HepG2 (cell line): ENCODE measurements at regions not wholly inside any gene's neighbourhood (a gene's known extent, or its start where the extent isn't known, plus 50 kb on each side); places are given as distances from the start of the nearest gene placed in this dataset.

Experiments used
- ATAC-seq: fragments of 200-7000 bp; cut with Tn5 transposase; 3 replicates; pipeline ENCODE4 v1.9.1; 2020; ENCODE audit warnings: mild to moderate bottlenecking, moderate library complexity
- BruUV-seq: library from RNA; stranded (reverse); fragments of 400-500 nt; replicated peaks from 2 replicates; lab custom pipeline; 2021; lab: Mats Ljungman, UMichigan
- CTCF ChIA-PET: fragments of 300-600 bp; formaldehyde crosslinking; extraction: SDS; loops from one replicate; lab custom pipeline; 2021; ENCODE audit warnings: low total read pairs, inconsistent platforms, low intra/inter-chr PET ratio; lab: Yijun Ruan, JAX
- POLR2A ChIA-PET: fragments of 350-600 bp; sonication (Branson Sonifier 250); formaldehyde crosslinking; loops from one replicate; lab custom pipeline; 2020; ENCODE audit warnings: antibody characterized with exemption, inconsistent platforms; lab: Yijun Ruan, JAX
- DNase-seq: peaks from one replicate; pipeline ENCODE4 v3.0.0-alpha.2; 2015; ENCODE audit warnings: low spot score
- FAIRE-seq: peaks from 3 replicates; lab custom pipeline; 2011; peaks lifted over from hg19 to GRCh38; lab: Jason Lieb, UNC
- H2AFZ ChIP-seq: one replicate; pipeline ENCODE4 v1.6.1; 2011; ENCODE audit warnings: low read length, inconsistent platforms
- H3K27ac ChIP-seq: fragments of 300-600 bp; 3 replicates; pipeline ENCODE4 v1.8.0; 2011; ENCODE audit warnings: mixed run types, mild to moderate bottlenecking, mixed read lengths, low read length, inconsistent platforms; ENCODE audit not compliant: insufficient read depth; ENCODE audit errors: extremely low read length
- H3K27me3 ChIP-seq, 2 experiments: fragments of 200-600 bp in 1 of 2; 2 replicates in 1 of 2; 3 replicates in 1 of 2; pipeline versions ENCODE4 v1.6.0 to v1.8.0; 2011; ENCODE audit warnings: low read length in 2 of 2, mild to moderate bottlenecking in 2 of 2, moderate library complexity in 2 of 2, inconsistent platforms in 1 of 2; ENCODE audit not compliant: insufficient read depth in 2 of 2, control insufficient read depth in 1 of 2
- H3K36me3 ChIP-seq, 2 experiments: fragments of 200-600 bp in 1 of 2; replicated peaks in 1 of 2; 2 replicates in 1 of 2; 3 replicates in 1 of 2; pipeline versions ENCODE4 v1.5.1 to v1.8.0; 2011; ENCODE audit warnings: low read length in 2 of 2, inconsistent platforms in 1 of 2; ENCODE audit not compliant: insufficient read depth in 2 of 2, control insufficient read depth in 1 of 2
- H3K4me1 ChIP-seq: 2 replicates; pipeline ENCODE4 v1.5.1; 2012; ENCODE audit warnings: low read length, inconsistent platforms; ENCODE audit not compliant: insufficient read depth
- H3K4me2 ChIP-seq: 2 replicates; pipeline ENCODE4 v1.6.0; 2011; ENCODE audit warnings: low read depth, low read length, inconsistent platforms
- H3K4me3 ChIP-seq, 3 experiments: fragments of 200-600 bp in 1 of 3; sonication (generic), shearing (Covaris generic) in 1 of 3; replicated peaks in 1 of 3; 2 replicates each; pipeline ENCODE4 v1.5.1; 2011 to 2016; ENCODE audit warnings: low read length in 3 of 3, inconsistent platforms in 2 of 3, low read depth in 2 of 3, mild to moderate bottlenecking in 2 of 3, control low read depth in 1 of 3, mixed read lengths in 1 of 3; ENCODE audit not compliant: insufficient read depth in 1 of 3
- H3K79me2 ChIP-seq: one replicate; pipeline ENCODE4 v1.6.1; 2011; ENCODE audit warnings: low read length, inconsistent platforms; ENCODE audit not compliant: insufficient read depth
- H3K9ac ChIP-seq: 2 replicates; pipeline ENCODE4 v1.6.0; 2011; ENCODE audit warnings: mild to moderate bottlenecking, low read depth, low read length, inconsistent platforms; ENCODE audit not compliant: insufficient read depth
- H3K9me3 ChIP-seq: 2 replicates; pipeline ENCODE4 v1.5.1; 2012; ENCODE audit warnings: mild to moderate bottlenecking, low read length
- H4K20me1 ChIP-seq: 2 replicates; pipeline ENCODE4 v1.6.0; 2011; ENCODE audit warnings: inconsistent platforms, mild to moderate bottlenecking, low read length, moderate library complexity; ENCODE audit not compliant: insufficient read depth
- CCDC6 ChIP-seq: sonication (generic); formaldehyde crosslinking; IDR thresholded peaks from 2 replicates; pipeline ENCODE4 v1.8.1; 2022; ENCODE audit warnings: mild to moderate bottlenecking, missing genetic modification reagents, moderate library complexity
- CEBPB ChIP-seq: IDR thresholded peaks from 2 replicates; pipeline ENCODE4 v1.6.1; 2011; ENCODE audit warnings: low read depth, low read length, improper control_type of control experiment, borderline replicate concordance
- HHEX ChIP-seq: IDR thresholded peaks from 2 replicates; pipeline ENCODE4 v1.6.1; 2016; ENCODE audit warnings: control low read depth
- NPAS2 ChIP-seq: sonication (generic); formaldehyde crosslinking; IDR thresholded peaks from 2 replicates; pipeline ENCODE4 v1.8.0; 2022; ENCODE audit warnings: mild to moderate bottlenecking, missing genetic modification reagents, borderline replicate concordance
- RAD21 ChIP-seq: fragments of 450-650 bp; formaldehyde crosslinking; IDR thresholded peaks from 2 replicates; pipeline ENCODE4 v1.5.0; 2020; ENCODE audit warnings: mild to moderate bottlenecking
- STAG1 ChIP-seq: sonication (generic); formaldehyde crosslinking; IDR thresholded peaks from 2 replicates; pipeline ENCODE4 v1.4.0; 2020; ENCODE audit warnings: missing genetic modification reagents
- ZBTB38 ChIP-seq: sonication (generic); formaldehyde crosslinking; IDR thresholded peaks from 2 replicates; pipeline ENCODE4 v1.5.1; 2020; ENCODE audit warnings: mild to moderate bottlenecking, missing genetic modification reagents
- ZMYM4 ChIP-seq: sonication (generic); formaldehyde crosslinking; IDR thresholded peaks from 2 replicates; pipeline ENCODE4 v1.8.1; 2023; ENCODE audit warnings: mild to moderate bottlenecking, missing genetic modification reagents
- WGBS: methylation state at CpG from one replicate; pipeline ENCODE4 v1.1.6; 2017; ENCODE audit warnings: low lambda C conversion rate; 5-methylcytosine and 5-hydroxymethylcytosine counted together
- in situ Hi-C: cut with HindIII; loops from 2 replicates; pipeline ENCODE4 v1.10.0; 2017; ENCODE audit warnings: low pct_unique_long_range_greater_than_20kb; ENCODE audit not compliant: extremely low pct_ligation_motif_present
- intact Hi-C: fragments of 100-400 bp; cut with micrococcal nuclease; formaldehyde crosslinking; loops from one replicate; pipeline ENCODE4 v1.10.0; 2022; ENCODE audit not compliant: unreplicated experiment
- TF ChIP-seq, protein P1 (sequence below): sonication (generic); formaldehyde crosslinking; IDR thresholded peaks from 2 replicates; pipeline ENCODE4 v1.8.1; 2023; ENCODE audit warnings: missing genetic modification reagents, inconsistent platforms, borderline replicate concordance
- TF ChIP-seq, protein P2 (sequence below): sonication (generic); formaldehyde crosslinking; IDR thresholded peaks from 2 replicates; pipeline ENCODE4 v1.5.0; 2020; ENCODE audit warnings: mild to moderate bottlenecking, missing genetic modification reagents, moderate library complexity

DNA sequence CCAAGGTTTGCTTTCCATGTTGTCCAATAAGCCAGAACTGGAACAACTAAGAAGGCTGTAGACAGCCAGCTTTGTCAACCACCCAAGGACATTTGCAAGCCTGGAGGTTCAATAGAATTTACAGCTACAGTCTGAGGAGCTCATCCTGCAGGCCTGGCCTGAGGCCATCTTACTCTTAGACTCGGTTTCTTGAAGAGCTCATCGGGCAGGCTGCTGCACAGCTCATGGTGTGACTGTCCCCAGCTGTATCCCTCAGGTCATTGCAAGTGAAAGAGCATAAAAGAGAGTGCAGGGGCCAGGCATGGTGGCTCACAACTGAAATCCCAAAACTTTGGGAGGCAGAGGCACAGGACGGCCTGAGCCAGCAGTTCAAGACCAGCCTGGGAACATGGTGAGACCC, 96.9 kb upstream of the FOXQ1 start:
- in situ Hi-C loops = no loop called here
- H3K27ac ChIP-seq = no peak overlapping the region
- no peaks in the 10 kb centered on the region for H3K9me3 ChIP-seq
- no peak overlapping the region for H3K9ac ChIP-seq
- no peak for TF ChIP-seq HHEX
- no peak for TF ChIP-seq CCDC6
- TF ChIP-seq, protein P1, sequence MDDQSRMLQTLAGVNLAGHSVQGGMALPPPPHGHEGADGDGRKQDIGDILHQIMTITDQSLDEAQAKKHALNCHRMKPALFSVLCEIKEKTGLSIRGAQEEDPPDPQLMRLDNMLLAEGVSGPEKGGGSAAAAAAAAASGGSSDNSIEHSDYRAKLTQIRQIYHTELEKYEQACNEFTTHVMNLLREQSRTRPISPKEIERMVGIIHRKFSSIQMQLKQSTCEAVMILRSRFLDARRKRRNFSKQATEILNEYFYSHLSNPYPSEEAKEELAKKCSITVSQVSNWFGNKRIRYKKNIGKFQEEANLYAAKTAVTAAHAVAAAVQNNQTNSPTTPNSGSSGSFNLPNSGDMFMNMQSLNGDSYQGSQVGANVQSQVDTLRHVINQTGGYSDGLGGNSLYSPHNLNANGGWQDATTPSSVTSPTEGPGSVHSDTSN (CRISPR knock-in tag) = no peak
- TF ChIP-seq CEBPB = no peak
- no peak for TF ChIP-seq RAD21 (CRISPR knock-in tag)
- no peak for TF ChIP-seq NPAS2 (CRISPR knock-in tag)
- TF ChIP-seq, protein P2, sequence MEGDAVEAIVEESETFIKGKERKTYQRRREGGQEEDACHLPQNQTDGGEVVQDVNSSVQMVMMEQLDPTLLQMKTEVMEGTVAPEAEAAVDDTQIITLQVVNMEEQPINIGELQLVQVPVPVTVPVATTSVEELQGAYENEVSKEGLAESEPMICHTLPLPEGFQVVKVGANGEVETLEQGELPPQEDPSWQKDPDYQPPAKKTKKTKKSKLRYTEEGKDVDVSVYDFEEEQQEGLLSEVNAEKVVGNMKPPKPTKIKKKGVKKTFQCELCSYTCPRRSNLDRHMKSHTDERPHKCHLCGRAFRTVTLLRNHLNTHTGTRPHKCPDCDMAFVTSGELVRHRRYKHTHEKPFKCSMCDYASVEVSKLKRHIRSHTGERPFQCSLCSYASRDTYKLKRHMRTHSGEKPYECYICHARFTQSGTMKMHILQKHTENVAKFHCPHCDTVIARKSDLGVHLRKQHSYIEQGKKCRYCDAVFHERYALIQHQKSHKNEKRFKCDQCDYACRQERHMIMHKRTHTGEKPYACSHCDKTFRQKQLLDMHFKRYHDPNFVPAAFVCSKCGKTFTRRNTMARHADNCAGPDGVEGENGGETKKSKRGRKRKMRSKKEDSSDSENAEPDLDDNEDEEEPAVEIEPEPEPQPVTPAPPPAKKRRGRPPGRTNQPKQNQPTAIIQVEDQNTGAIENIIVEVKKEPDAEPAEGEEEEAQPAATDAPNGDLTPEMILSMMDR = peak; percentile 31; the same call in 1 of the 2 replicates
- peak; percentile 18; the same call in 1 of the 2 replicates for TF ChIP-seq ZMYM4 (CRISPR knock-in tag)
- TF ChIP-seq STAG1 = peak; percentile 42; the same call in 1 of the 2 replicates
- TF ChIP-seq ZBTB38 (CRISPR knock-in tag) = 0 out of 2 replicates have a peak, but pooled peaks have one; percentile 0
- FAIRE-seq (no peak), ATAC-seq (peak; percentile 48; the same call in 2 of the 3 replicates), DNase-seq (no peak)
- BruUV-seq = no TSS peak
- peaks cover 49% of the 10 kb centered on the region for H3K4me1 ChIP-seq
- no peak overlapping the region for H3K4me2 ChIP-seq
- 98% methylated on average over 3 of the region's 3 CpGs for WGBS
- H4K20me1 ChIP-seq = peaks cover 4% of the 10 kb centered on the region; the same call in 1 of the 2 replicates
- no peak overlapping the region for H3K4me3 ChIP-seq
- H2AFZ ChIP-seq = no peak overlapping the region
- H3K79me2 ChIP-seq = peaks cover 21% of the 10 kb centered on the region
- ChIA-PET CTCF (no interaction called here), POLR2A (interaction anchor here (2.1 to 3.1 kb wide), 3 partner anchors 13 to 97 kb away, joined by 11 to 26 read pairs (median 18); partner anchors contain the start of gene FOXQ1)
- intact Hi-C loops = no loop called here
- H3K36me3 ChIP-seq = peaks cover 3 to 7% of the 10 kb centered on the region in 2 experiments; a peak in 2 of 5 replicates
- no peaks in the 10 kb centered on the region for H3K27me3 ChIP-seq
